Esophagus muscularis mucosa (tissue), 3 donors: ENCODE measurements at regions not wholly inside any gene's neighbourhood (a gene's known extent, or its start where the extent isn't known, plus 50 kb on each side); places are given as distances from the start of the nearest gene placed in this dataset.

Experiments used
- CTCF ChIP-seq, 3 experiments: fragments of 200-600 bp in 2 of 3; fragments of 450-650 bp in 1 of 3; sonication (generic) in 2 of 3; IDR thresholded peaks; one replicate each; pipeline ENCODE4 v1.5.1; 2017 to 2019; ENCODE audit warnings: antibody characterized with exemption in 3 of 3, mild to moderate bottlenecking in 2 of 3, moderate library complexity in 1 of 3
- POLR2A ChIP-seq: fragments of 450-650 bp; IDR thresholded peaks from one replicate; pipeline ENCODE4 v1.6.1; 2017; ENCODE audit warnings: antibody characterized with exemption, moderate library complexity, mild to moderate bottlenecking, low read depth
- POLR2AphosphoS5 ChIP-seq, 2 donors: sonication (generic); formaldehyde crosslinking; IDR thresholded peaks; one replicate each; pipeline ENCODE4 v1.6.1; 2017; ENCODE audit warnings: antibody characterized with exemption in 2 of 2

- TF ChIP-seq CTCF (IDR thresholded peaks at IDR 0.05), result no peak
- TF ChIP-seq POLR2A, result no peak
- TF ChIP-seq POLR2AphosphoS5 (IDR thresholded peaks at IDR 0.05), result no peak
These were observed 199.4 kb downstream of the AUH start for GRCh38 chr9:91162311-91162710.
